COLO668 (cell line): ENCODE measurements at regions not wholly inside any gene's neighbourhood (a gene's known extent, or its start where the extent isn't known, plus 50 kb on each side); places are given as distances from the start of the nearest gene placed in this dataset.

Experiments used
- DNase-seq: peaks from one replicate; lab custom pipeline; 2025; ENCODE audit not compliant: unreplicated experiment; lab: John Stamatoyannopoulos, UW

DNA sequence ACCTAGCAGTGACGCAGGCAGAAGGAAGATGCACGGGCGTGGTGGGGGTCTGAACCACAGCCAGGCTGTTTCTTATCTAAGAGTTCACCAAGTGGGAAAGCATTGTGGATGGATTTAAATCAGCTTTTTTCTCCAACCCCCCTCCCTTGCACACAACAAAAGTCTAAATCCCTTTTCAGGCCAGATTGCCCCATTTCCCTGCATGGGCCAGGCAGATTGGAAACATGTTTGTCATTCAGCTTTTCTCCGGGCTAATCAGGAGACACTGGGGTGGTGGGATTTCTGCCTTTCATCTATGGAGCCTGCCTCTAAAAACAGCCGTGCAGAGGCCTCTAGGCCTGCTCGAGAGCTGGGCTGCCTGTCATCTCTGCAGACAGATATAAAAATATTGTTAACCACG, 166.3 kb upstream of the LEF1 start:
- no peak for DNase-seq

DNA sequence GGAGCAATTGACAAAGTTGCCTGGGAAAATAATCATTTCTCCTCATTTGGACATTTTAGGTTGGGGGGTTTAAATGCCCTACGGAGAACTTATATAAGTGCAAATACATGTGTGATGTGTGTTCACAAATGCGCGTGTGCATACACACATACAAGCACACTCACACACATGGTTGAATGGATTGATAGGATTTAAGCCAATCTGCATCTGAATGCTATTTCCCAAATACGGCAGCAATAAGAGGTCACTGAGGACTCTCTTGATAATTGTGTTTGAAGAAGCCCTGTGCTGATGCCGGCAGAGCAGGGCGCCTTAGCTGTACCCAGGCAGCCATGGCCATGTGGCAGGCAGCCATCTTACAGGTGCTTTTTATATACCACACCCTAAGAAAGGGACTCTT, 165.3 kb upstream of the LEF1 start:
- no peak for DNase-seq

- no peak for DNase-seq
These were observed 164.7 kb upstream of the LEF1 start for GRCh38 chr4:108333353-108333942.

DNA sequence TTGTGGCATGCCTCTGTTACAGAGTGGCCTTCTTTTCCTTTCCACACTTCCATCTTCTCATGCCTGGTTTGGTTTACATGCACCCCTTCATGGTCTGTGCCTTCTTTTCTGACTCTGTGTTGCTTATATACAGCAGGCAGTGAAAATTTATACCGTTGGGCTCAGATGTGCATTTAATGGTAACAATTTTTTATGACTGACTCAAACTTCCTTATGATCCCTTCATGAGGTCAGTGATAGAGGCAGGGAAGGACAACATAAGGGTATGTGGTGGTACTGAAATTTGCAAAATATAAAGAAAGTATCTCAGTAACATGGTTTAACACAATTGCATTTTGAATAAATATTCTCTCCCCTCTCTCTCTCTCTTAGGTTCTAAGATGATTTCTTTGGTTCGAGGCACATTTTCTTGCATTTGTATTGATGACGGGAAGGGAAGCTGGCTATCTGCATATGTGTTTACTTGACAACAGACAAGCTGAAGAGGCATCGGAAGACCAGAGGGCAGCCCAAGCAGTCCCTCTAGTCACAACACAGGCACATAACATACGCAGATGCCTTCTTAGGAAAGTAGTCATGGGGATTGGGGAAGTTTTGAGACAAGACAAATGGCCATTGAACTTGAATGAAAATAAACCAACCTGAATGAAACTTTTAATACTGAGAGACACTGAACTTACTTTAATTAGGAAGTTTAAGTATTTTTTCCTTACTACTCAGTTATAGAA, 163.3 kb upstream of the LEF1 start:
- DNase-seq = no peak

- no peak for DNase-seq
These were observed 159.6 kb upstream of the LEF1 start for GRCh38 chr4:108328383-108328732.

- DNase-seq = no peak
These were observed 159.1 kb upstream of the LEF1 start for GRCh38 chr4:108327642-108328382.

DNA sequence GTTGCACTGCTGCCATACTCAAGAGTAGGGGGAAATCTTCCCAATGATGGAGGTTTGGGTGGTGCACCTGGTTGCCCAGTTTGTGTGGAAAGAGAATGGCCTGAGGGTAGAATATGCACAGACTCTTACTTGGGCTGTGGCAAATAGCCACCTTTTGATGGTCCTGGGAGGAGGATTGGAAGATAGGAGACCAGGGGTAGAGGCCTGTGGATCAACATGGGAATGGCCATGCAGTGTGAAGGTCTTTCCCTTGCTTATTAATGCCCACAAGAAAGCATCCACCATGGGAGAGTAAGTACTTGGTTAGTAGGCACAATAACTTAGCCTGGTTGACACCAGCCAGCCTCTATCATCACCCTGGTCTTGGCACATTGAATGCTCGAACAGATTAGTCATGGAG, 156.8 kb upstream of the LEF1 start:
- DNase-seq = no peak

GRCh38 chr4:108324450-108324849, 155.7 kb upstream of the LEF1 start:
- DNase-seq = no peak

DNA sequence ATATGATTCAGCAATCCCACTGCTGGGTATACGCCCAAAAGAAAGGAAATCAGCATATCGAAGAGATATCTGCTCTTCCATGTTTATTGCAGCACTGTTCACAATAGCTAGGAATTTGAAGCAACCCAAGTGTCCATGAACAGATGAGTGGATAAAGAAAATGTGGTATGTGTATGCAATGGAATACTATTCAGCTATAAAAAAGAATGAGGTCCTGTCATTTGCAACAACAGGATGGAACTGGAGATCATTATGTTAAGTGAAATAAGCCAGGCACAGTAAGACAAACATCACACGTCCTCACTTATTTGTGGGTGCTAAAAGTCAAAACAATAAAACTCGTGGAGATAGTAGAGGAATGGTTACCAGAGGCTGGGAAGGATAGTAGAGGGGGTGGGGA, 153.8 kb upstream of the LEF1 start:
- DNase-seq = no peak

DNA sequence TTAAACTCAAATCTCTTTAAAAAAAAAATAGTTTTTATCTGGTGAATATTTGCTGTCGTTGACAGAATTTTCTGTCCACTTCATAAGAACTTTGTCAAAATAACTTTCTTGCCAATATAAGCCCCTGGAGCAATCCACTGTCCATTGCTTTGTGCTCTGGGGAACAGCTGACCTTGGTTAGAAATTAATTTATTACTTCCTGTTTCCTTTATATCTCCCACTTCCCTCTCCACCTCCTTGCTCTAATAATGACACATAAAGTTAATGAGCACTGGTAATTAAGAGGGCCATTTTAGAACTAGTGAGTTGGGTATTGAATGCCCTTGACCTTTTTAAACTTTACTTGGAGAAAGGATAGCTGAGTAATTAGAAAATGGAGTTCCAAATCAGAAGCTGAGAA, 151.3 kb upstream of the LEF1 start:
- no peak for DNase-seq

GRCh38 chr4:108317377-108317776, 148.6 kb upstream of the LEF1 start:
- DNase-seq = no peak

DNA sequence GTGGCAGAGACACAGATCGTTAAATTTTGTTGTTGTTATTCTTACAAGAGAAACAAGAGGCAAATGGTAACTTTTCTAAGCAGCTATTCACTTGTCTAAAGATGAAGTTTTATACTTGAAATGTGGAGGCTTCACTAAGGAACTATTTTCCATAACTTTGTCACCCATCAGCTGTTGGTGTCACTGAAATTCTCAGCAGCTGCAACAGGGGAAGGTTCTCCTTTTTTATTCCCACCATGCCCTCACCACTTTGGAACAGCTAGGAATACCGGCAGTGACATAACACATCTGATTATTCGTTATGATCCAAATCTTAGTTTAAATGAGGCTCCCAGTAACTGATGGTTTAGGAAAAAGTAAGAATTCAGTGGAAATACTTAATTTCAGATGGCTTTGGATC, 147.0 kb upstream of the LEF1 start:
- no peak for DNase-seq

GRCh38 chr4:108314900-108315589, 146.3 kb upstream of the LEF1 start:
- DNase-seq = no peak

- no peak for DNase-seq
These were observed 145.0 kb upstream of the LEF1 start for GRCh38 chr4:108313546-108314339.

- no peak for DNase-seq
These were observed 142.6 kb upstream of the LEF1 start for GRCh38 chr4:108311313-108311712.

- no peak for DNase-seq
These were observed 134.9 kb upstream of the LEF1 start for GRCh38 chr4:108303488-108304177.

DNA sequence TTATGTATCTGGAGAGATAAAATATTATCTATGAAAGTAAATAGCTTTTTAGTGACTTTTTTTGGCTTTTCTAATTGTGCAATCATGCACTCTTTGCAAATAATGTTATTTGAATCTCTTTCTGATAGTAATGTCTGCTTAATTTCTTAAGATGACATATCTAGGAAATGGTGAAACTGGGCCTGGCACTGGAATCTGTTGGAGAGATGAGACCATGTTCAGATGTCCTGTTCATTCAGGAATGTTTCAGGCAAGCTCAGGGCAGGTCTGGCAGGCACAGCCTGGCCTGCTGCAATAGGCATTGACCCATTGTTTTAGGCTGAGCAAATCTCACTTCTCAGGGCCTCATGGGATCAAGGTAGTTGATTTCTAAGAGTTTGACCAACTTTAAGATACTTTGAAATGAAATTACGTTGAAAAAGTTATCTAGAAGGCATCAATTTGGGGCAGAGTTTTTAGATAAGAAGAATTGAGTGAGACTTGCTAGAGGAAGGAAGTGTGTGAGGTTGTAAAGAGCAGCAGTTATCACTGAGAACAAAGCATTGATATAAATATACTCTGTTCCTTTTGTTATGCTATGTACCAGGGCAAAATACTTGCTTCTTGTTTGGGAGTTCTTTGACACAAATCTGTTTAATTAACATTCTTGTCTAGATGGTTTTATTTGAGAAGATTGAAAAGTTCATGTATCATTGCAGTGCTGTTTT, 133.0 kb upstream of the LEF1 start:
- no peak for DNase-seq

DNA sequence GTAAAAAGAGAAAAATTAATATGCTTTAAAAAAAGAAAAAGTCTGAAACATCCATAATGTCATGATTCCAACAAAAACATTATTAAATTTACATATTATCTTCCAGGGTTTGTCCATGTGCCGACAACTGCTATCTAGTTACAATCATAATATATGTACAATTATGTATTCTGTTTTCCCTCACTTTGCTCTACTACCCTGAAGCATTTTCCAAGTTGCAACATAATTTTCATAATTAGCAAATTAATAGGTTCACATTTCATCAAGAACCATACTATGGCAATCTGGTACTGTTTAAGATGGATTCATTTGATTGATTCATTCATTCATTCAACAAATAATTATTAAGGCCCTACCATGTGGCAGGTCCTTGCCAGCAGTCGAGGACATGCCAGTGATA, 128.9 kb upstream of the LEF1 start:
- DNase-seq = no peak

- no peak for DNase-seq
These were observed 123.5 kb upstream of the LEF1 start for GRCh38 chr4:108292229-108292628.

- DNase-seq = no peak
These were observed 122.4 kb upstream of the LEF1 start for GRCh38 chr4:108291137-108291536.
